Spleen (tissue), 7 donors: ENCODE measurements at regions not wholly inside any gene's neighbourhood (a gene's known extent, or its start where the extent isn't known, plus 50 kb on each side); places are given as distances from the start of the nearest gene placed in this dataset.

Source experiments
- POLR2A ChIP-seq, 3 donors: fragments of 450-650 bp; IDR thresholded peaks; one replicate each; pipeline ENCODE4 v1.5.1; 2017; ENCODE audit warnings: antibody characterized with exemption in 3 of 3, mild to moderate bottlenecking in 1 of 3
- POLR2AphosphoS5 ChIP-seq, 3 donors: sonication (generic); formaldehyde crosslinking; IDR thresholded peaks; one replicate each; pipeline ENCODE4 v1.5.1; 2017; ENCODE audit warnings: antibody characterized with exemption in 3 of 3
- TF ChIP-seq, protein P1 (sequence below), 11 experiments: fragments of 200-600 bp in 7 of 11; fragments of 450-650 bp in 4 of 11; sonication (generic) in 4 of 11; IDR thresholded peaks in 8 of 11; conservative IDR thresholded peaks in 3 of 11; 1 replicate in 7 of 11; 2 replicates in 4 of 11; pipeline versions ENCODE4 v1.4.0 to v1.8.0; 2016 to 2021; ENCODE audit warnings: antibody characterized with exemption in 11 of 11, inconsistent platforms in 4 of 11, mild to moderate bottlenecking in 1 of 11
- donor health status: DM: no; HTN: no; CAD: no; lungs with moderate emphysema.
- donor health status: DM: no; HTN: no; CAD: no.
- donor health status: DM: no; HTN: no; CAD: no.

- TF ChIP-seq, protein P1, sequence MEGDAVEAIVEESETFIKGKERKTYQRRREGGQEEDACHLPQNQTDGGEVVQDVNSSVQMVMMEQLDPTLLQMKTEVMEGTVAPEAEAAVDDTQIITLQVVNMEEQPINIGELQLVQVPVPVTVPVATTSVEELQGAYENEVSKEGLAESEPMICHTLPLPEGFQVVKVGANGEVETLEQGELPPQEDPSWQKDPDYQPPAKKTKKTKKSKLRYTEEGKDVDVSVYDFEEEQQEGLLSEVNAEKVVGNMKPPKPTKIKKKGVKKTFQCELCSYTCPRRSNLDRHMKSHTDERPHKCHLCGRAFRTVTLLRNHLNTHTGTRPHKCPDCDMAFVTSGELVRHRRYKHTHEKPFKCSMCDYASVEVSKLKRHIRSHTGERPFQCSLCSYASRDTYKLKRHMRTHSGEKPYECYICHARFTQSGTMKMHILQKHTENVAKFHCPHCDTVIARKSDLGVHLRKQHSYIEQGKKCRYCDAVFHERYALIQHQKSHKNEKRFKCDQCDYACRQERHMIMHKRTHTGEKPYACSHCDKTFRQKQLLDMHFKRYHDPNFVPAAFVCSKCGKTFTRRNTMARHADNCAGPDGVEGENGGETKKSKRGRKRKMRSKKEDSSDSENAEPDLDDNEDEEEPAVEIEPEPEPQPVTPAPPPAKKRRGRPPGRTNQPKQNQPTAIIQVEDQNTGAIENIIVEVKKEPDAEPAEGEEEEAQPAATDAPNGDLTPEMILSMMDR (IDR thresholded peaks at IDR 0.05 in 8 of 11, conservative IDR thresholded peaks at IDR 0.05 in 3 of 11), result no peak
- TF ChIP-seq POLR2A (IDR thresholded peaks at IDR 0.05) (no peak), POLR2AphosphoS5 (IDR thresholded peaks at IDR 0.05) (no peak)
Observed at GRCh38 chr13:65722506-65722905, 1507.6 kb downstream of the PCDH9 start.
